Stomach (tissue), 4 donors: ENCODE measurements at regions not wholly inside any gene's neighbourhood (a gene's known extent, or its start where the extent isn't known, plus 50 kb on each side); places are given as distances from the start of the nearest gene placed in this dataset.

Experiments
- CTCF ChIP-seq, 7 experiments: fragments of 450-650 bp in 4 of 7; fragments of 200-600 bp in 3 of 7; sonication (generic) in 3 of 7; IDR thresholded peaks; one replicate each; pipeline ENCODE4 v1.5.1; 2016 to 2019; ENCODE audit warnings: antibody characterized with exemption in 7 of 7, control low read depth in 2 of 7, mild to moderate bottlenecking in 1 of 7
- EP300 ChIP-seq: sonication (generic); formaldehyde crosslinking; IDR thresholded peaks from one replicate; pipeline ENCODE4 v1.6.1; 2017; ENCODE audit warnings: antibody characterized with exemption
- POLR2AphosphoS5 ChIP-seq, 3 donors: sonication (generic); formaldehyde crosslinking; IDR thresholded peaks; one replicate each; pipeline ENCODE4 v1.6.1; 2016; ENCODE audit warnings: antibody characterized with exemption in 3 of 3

- TF ChIP-seq POLR2AphosphoS5 (IDR thresholded peaks at IDR 0.05) (no peak), CTCF (IDR thresholded peaks at IDR 0.05) (no peak), EP300 (no peak)
These were observed 270.8 kb upstream of the BTG1 start for GRCh38 chr12:92416385-92416812.
